ENCODE measurements at regions not wholly inside any gene's neighbourhood (a gene's known extent, or its start where the extent isn't known, plus 50 kb on each side); places are given as distances from the start of the nearest gene placed in this dataset.
"Not testable (repeated sequence)": the region's sequence is repeated elsewhere in the genome, so short reads cannot be mapped to it uniquely, and the experiment has no call there.

DNA sequence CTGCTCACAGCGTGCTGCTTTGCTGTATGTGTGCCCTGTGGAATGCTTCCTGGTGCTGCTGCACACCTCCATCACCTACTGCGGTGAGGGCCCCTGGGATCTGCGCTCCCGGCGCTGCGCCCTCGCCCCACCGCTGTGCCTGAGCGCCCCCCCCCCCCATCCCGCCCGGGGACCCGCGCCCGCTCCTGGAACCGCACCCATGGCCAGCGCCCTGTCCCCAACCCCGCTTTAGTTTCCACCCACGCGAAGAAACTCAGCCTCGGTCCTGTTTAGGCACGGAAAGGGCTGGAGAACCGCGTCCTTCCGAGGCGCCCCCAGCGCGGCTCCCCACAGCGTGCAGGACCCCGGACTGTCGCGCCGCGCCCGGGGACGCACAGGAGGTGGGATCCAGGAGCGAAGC is 265.5 kb downstream of the POTEB3 start:
- DNase-seq = not testable (repeated sequence)

DNA sequence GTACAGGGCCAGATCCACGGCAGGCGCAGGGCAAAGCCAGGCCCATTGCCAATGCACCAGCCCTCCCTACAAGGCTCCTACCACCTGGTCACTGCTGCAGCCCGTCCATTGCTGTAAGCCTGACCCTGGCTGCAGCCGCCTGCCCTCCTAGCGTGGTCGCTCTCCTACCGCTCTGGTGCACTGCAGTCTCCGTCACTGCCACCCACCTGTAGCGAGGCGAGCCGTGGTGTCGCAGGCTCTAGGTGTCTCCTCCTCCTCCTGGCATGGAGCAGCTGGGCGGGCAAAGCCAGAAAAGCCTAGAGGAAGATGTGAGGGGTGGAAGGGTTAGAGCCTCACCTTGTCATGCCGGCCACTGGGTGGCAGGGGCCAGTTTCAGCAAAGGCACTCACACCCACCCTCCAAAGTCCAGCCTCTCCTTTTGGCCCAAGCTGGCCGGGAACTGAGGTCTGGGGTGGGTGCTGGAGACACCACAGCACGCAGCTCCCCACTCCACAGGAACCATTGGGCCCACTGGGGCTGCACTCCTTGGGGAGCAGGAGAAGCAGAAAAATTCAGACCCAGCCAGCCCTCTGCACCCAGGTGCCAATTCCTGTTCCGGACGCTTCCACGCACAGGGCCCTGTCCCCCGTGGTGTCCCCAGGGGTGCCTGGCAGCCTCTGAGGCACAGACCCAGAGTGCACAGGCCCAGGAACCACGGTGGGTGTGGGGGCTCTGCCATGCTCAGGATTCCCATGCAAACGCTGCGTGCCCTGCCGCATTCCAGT is 285.3 kb upstream of the POTEB2 start:
- DNase-seq = not testable (repeated sequence)

DNA sequence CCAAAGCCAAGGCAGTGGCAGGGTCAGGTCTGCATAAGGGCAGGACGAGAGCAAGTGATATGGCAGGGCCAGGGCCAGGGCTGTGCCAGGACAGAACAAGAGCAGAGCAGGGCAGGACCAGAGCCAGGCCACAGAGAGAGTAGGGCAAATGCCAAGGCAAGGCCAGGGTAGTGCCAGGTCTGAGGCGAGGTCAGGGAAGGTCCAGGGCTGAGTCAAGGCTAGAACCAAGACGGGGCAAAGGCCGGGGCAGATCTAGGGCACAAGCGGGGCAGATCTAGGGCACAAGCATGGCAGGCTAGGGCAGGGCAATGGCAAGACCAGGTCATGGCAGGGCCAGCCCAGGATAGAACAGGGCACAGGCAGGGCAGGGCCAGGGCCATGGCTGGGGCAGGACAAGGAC is 282.0 kb upstream of the POTEB2 start:
- not testable (repeated sequence) for DNase-seq

DNA sequence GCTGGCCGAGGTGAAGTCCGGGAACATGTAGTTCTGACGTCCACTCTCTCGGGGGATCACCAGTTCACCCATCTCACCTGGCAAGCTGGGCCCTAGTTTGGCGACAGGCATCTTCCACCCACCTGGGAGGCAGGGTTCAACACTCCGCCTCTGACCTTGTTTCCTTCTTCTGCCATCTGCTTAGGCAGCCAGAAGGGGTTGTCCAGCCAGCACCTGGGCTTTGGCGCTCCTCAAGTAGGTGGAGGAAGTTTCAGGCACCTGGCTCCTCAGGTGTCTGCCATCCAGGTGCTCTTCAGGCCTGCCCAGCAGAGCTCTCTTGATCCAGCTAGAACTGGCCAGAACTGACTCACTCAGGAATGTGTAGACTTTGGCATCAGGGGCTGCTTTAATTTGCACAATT is 267.8 kb upstream of the POTEB2 start:
- not testable (repeated sequence) for DNase-seq

DNA sequence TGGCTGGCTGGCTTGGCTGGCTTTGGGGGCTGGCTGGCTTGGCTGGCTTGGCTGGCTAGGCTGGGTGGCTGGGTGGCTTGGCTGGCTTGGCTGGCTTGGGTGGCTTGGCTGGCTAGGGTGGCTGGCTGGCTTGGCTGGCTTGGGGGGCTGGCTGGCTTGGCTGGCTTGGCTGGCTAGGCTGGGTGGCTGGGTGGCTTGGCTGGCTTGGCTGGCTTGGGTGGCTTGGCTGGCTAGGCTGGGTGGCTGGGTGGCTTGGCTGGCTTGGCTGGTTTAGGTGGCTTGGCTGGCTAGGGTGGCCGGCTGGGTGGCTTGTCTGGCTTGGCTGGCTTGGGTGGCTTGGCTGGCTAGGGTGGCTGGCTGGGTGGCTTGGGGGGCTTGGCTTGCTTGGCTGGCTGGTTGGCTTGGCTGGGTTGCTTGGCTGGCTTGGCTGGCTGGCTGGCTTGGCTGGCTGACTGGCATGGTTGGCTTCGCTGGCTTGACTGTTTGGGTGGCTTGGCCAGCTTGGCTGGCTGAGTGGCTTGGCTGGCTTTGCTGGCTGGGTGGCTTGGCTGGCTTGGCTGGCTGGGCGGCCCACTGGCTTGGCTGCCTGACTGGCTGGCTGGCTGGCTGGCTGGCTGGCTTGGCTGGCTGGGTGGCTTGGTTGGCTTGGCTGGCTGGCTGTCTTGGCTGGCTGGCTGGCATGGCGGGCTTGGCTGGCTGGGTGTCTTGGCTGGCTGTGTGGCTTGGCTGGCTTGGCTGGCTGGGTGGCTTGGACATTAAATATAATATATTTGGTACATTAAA is 246.3 kb upstream of the POTEB2 start:
- not testable (repeated sequence) for DNase-seq

DNA sequence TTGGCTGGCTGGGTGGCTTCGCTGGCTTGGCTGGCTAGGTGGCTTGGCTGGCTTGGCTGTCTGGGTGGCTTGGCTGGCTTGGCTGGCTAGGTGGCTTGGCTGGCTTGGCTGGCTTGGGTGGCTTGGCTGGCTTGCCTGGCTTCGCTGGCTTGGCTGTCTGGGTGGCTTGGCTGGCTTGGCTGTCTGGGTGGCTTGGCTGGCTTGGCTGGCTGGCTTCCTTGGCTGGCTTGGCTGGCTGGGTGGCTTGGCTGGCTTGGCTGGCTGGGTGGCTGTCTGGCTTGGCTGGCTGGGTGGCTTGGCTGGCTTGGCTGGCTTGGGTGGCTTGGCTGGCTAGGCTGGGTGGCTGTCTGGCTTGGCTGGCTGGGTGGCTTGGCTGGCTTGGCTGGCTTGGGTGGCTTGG is 245.7 kb upstream of the POTEB2 start:
- DNase-seq = peak; percentile 4

DNA sequence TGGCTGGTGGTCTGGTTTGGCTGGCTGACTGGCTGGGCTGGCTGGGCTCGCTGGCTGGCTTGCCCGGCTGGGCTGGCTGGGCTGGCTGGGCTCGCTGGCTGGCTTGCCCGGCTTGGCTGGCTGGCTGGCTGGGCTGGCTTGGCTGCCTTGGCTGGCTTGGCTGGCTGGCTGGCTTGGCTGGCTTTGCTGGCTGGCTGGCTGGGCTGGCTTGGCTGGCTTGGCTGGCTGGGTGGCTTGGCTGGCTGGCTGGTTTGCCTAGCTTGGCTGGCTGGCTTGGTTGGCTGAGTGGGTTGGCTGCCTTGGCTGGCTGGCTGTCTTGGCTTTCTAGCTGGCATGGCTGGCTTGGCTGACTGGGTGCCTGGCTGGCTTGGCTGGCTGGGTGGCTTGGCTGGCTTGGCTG is 245.1 kb upstream of the POTEB2 start:
- DNase-seq = not testable (repeated sequence)

DNA sequence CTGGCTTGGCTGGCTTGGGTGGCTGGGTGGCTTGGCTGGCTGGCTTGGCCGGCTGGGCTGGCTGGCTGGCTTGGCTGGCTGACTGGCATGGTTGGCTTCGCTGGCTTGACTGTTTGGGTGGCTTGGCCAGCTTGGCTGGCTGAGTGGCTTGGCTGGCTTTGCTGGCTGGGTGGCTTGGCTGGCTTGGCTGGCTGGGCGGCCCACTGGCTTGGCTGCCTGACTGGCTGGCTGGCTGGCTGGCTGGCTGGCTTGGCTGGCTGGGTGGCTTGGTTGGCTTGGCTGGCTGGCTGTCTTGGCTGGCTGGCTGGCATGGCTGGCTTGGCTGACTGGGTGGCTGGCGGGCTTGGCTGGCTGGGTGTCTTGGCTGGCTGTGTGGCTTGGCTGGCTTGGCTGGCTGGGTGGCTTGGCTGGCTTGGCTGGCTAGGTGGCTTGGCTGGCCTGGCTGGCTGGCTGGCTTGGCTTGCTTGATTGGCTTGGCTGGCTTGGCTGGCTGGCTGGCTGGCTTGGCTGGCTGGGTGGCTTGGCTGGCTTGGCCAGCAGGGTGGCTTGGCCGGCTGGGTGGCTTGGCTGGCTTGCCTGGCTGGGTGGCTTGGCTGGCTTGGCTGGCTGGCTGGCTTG is 244.2 kb upstream of the POTEB2 start:
- DNase-seq = peak; percentile 39

DNA sequence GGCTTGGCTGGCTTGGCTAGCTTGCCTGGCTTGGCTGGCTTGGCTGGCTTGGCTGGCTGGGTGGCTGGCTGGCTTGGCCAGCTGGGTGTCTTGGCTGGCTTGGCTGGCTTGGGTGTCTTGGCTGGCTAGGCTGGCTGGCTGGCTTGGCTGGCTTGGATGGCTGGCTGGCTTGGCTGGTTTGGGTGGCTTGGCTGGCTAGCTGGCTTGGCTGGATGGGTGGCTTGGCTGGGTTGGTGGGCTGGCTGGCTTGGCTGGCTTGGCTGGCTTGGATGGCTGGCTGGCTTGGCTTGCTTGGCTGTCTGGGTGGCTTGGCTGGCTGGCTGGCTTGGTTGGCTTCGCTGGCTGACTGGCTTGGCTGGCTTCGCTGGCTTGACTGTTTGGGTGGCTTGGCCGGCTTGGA is 242.3 kb upstream of the POTEB2 start:
- not testable (repeated sequence) for DNase-seq

DNA sequence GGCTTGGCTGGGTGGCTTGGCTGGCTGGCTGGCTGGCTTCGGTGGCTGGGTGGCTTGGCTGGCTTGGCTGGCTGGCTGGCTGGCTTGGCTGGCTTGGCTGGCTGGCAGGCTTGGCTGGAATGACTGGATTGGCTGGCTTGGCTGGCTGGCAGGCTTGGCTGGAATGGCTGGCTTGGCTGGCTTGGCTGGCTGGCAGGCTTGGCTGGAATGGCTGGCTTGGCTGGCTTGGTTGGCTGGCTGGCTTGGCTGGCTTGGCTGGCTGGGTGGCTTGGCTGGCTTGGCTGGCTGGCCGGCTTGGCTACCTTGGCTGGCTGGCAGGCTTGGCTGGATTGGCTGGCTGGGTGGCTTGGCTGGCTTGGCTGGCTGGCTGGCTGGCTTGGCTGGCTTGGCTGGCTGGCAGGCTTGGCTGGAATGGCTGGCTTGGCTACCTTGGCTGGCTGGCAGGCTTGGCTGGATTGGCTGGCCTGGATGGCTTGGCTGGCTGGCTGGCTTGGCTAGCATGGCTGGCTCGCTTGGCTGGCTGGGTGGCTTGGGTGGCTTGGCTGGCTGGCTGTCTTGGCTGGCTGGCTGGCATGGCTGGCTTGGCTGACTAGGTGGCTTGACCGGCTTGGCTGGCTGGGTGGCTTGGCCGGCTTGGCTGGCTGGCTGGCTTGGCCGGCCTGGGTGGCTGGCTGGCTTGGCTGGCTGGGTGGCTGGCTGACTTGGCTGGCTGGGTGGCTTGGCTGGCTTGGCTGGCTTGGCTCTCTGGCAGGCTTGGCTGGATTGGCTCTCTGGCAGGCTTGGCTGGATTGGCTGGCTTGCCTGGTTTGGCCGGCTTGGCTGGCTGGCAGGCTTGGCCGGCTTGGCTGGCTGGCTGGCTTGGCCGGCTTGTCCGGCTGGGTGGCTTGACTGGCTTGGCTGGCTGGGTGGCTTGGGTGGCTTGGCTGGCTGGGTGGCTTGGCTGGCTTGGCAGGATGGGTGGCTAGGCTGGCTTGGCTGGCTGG is 241.6 kb upstream of the POTEB2 start:
- peak; percentile 20 for DNase-seq

DNA sequence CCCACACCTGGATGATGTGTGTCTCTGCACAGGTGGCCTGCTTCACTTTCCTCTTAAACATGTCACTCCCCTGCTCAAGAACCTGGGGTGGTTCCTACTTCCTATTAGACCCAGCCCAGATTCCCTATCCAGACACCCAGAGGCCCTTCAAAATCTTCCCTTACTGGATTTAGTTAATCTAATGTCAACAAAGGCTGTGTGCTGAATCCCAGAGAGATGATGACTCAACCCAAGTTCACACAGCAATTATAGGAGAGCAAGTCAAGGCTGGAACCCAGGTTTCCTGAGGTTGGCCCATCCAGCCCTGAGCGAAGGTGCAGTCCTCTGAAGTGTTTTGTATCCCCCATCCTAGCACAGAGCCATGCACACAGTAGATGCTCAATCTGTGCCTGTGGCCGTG is 230.5 kb upstream of the POTEB2 start:
- DNase-seq = not testable (repeated sequence)

DNA sequence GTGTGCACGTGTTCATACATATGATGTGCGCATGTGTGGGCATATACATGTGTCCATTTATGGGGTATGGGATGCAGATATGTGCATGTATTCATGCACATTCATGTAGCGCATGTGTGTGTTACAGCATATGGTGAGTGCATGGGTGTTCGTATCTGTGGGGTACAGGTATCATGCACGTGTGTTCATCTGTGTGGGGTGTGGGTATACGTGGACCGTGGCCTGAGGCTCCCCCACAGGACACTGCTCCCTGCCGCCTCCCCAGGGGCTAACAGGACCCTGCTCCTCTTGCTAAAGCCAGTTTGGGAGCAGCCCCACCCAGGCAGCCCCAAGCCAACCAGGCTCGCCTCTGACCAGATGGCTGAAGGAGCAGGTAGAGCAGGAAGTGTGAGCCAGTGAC is 213.4 kb upstream of the POTEB2 start:
- not testable (repeated sequence) for DNase-seq

DNA sequence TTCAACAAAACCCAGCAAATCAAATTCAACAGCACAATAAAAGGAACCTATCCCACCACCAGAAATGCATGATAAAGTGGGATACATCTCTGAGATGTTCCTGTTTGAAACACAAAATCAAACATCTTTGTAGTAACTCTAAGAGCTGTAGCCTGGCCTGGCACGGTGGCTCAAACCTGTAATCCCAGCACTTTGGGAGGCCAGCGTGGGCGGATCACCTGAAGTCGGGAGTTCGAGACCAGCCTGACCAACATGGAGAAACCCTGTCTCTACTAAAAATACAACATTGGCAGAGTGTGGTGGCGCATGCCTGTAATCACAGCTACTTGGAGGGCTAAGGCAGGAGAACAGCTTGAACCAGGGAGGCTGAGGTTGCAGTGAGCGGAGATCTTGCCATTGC is 202.8 kb upstream of the POTEB2 start:
- DNase-seq = not testable (repeated sequence)

DNA sequence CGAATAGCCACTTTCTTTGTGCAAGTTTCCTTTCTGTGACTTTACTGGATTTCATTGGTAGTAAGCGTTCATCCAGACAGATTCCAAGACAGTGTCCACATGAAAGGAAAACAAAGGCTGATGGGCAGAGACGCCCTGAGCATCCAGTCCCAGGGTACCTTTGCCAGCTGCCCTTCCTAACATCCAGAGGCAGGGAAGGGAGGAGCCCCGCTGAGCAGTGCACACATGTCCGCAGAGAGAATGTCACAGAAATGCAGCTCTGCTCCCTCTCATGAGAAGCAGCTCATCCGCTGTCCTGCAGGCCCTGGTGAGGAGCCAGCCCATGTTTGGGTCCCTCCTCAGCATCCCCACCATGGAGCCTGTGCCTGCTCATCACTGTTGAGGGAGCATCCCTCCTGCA is 197.4 kb upstream of the POTEB2 start:
- not testable (repeated sequence) for DNase-seq

DNA sequence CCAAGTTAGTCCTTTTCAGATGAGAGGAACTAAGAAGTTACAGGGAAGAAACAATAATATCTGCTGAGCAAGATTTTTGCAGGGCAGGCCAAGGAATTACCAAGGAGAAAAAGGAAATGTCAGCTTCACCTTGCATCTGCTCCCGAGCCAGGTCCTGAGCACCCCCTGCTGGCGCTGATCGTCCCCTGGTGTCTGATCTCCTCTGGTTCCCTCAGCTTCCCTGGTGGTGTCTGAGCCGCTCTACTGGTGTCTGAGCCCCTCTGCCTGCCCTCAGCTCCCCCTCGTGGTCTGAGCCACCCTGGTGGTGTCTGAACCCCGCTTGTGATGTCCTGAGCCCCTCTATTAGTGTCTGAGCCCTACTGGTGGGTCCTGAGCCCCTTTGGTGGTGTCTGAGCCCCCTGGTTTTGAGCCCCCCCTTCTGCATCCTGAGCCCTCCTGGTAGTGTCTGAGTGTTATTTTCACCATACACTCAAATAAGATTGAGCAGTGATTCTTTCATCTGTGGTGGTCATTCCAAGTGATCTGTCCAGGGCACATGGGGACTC is 196.6 kb upstream of the POTEB2 start:
- not testable (repeated sequence) for DNase-seq

DNA sequence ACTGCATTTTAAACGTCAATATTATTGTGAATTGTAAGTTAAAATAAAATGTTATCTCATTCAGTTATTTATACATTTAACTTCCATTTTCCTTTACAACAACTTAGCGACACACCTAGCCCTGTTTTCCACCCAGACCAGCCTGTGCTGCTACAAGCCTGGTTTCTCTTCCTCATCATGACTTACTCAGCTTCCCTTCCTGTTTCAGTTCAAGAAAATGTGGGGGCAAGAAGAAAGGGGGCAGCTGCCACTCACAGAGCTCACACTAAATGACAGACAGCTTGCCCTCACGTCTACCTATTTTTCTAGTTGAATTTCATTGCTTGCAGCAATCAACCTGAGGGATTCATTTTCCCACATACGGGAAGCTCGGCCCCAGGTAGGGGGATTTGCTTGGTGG is 185.8 kb upstream of the POTEB2 start:
- not testable (repeated sequence) for DNase-seq

DNA sequence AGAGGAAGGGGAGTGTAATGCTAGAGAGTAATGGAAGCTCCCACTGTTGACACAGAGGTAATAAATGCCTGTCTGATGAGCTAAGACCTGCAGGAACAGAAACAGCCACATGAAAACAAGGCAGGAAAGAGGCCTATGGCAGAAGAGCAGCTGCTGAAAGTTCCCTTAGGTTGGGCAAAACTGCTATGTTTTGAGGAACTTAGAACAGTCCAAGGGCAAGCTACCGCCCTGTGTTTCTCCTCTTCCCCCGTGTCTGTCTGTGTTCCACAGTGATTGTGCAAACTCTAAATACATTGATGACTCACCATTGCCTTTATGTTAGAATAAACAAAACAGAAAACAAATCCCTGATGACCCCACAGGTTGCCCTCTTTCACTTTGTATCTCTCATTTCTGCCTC is 165.6 kb upstream of the POTEB2 start:
- not testable (repeated sequence) for DNase-seq

DNA sequence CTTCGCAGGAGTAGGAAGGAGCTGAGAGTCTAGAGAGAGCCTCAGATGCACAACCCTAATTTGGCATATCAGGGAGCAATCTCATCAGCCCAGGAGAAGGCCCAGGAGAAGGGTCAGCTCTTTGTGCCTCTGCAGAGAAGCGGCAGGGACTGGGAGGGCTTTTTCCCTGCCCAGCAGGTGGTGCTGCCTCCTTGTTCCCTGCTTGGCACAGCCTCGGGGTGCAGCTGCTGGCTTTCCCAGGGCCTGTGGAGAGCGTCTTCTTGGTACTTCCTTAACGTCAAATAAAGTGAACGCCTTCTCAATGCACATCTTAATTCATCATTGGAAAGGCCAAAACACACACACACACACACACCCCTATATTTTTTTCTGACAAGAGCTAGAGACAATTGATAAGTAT is 162.9 kb upstream of the POTEB2 start:
- not testable (repeated sequence) for DNase-seq

DNA sequence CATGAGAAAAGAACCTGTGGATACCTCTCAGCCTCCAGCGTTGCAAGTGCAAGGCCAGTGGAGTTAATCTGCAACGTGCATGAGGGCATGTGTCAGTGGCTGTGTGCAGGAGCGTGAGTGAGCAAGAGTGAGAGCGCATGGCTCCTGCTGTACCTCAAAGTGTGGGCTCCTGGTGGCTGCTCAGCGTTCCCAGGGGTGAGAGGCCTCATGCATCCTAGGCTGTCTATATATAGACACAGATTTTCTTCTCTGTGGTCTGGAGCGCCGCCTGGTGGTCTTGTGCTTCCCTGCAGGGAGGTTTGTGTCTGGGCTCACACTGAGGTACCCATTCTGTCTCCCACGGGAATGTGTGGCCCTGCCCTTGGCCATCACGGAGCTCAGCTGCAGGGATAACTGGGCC is 161.8 kb upstream of the POTEB2 start:
- DNase-seq = not testable (repeated sequence)

DNA sequence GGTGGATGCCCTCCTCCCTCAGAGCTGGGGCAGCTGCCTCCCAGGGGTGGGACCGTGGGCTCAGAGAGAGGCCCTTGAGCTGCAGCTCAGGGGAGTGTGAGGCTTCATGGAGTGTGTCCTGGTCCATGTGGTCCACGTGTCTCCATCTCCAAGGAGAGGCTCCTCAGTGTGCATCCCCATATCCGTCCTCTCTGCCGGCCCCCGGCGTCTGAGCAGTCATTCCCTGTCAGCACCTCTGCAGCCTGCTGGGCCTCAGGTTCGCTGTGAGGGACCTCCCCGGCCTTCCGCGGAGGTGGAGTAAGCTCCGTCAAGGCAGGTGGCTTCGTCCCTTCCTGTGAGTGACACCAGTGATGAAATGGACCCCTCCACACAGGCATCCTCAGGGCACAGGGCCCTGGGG is 160.7 kb upstream of the POTEB2 start:
- DNase-seq = not testable (repeated sequence)

DNA sequence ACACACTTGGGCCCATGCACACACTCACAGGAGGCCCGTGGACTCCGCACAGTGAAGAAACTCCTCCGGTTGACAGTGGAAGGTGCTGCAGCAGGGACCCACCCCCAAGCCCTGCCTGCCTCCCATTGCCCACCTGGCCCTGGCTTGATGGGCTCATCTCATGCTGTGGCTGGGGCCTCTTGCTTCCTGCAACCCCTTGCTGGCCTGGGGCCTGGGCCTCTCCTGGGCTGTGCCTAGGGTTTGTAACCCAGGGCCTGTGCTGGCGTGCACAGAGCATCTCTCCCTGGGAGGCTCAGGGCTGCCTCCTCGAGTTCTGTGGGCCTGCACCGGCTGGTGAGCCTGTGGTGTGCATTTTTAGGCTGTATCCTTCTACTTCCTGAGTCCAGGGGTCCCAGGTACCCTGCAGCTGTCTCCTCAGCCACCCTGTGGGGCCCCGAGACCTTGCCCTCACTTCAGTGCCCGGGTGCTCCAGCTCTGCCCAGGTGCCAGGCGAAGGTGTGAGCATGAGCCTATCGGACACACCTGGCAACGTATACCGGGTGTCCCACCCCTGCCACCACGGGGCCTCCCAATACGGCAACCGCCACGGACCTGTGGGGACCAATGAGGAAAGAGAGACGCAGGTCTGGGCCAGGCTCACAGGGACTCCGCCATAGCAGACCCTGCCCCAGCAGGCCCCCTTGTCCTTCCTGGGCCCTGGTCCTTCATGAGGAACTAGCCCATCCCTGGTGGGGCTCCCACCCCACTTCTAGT is 158.3 kb upstream of the POTEB2 start:
- not testable (repeated sequence) for DNase-seq
